K562 (cell line): ENCODE measurements at regions not wholly inside any gene's neighbourhood (a gene's known extent, or its start where the extent isn't known, plus 50 kb on each side); places are given as distances from the start of the nearest gene placed in this dataset.

Experiments used
- ATAC-seq: fragments of 200-7000 bp; cut with Tn5 transposase; 3 replicates; pipeline ENCODE4 v1.9.1; 2020; ENCODE audit warnings: moderate library complexity
- BruUV-seq: library from RNA; stranded (reverse); fragments of 400-500 nt; replicated peaks from 2 replicates; lab custom pipeline; 2021; lab: Mats Ljungman, UMichigan
- CTCF ChIA-PET: fragments of 300-600 bp; formaldehyde crosslinking; extraction: SDS; loops from one replicate; lab custom pipeline; 2021; ENCODE audit warnings: low intra/inter-chr PET ratio; lab: Yijun Ruan, JAX
- POLR2A ChIA-PET: fragments of 300-600, 350-650 bp; sonication (Branson Sonifier 250); formaldehyde crosslinking; extraction: SDS; loops from one replicate; lab custom pipeline; 2021; ENCODE audit warnings: antibody characterized with exemption, inconsistent platforms; lab: Yijun Ruan, JAX
- DNase-seq, 4 experiments: peaks; one replicate each; pipeline versions ENCODE4 v3.0.0 to v3.0.0-alpha.2; 2011 to 2018; ENCODE audit warnings: low spot score in 3 of 4, mixed read lengths in 3 of 4; ENCODE audit errors: extremely low read depth in 1 of 4
- FAIRE-seq: peaks from 2 replicates; lab custom pipeline; 2011; peaks lifted over from hg19 to GRCh38; lab: Jason Lieb, UNC
- H2AFZ ChIP-seq: 2 replicates; pipeline ENCODE4 v1.6.0; 2011; ENCODE audit warnings: low read depth, low read length, control low read depth, inconsistent platforms
- H3K27ac ChIP-seq: fragments of 200-600 bp; 3 replicates; pipeline ENCODE4 v1.8.0; 2011; ENCODE audit warnings: low read depth, mild to moderate bottlenecking, control low read depth, inconsistent platforms, low read length, moderate library complexity, mixed read lengths; ENCODE audit errors: extremely low read depth
- H3K27me3 ChIP-seq, 2 experiments: fragments of 300-600 bp in 1 of 2; 2 replicates in 1 of 2; 3 replicates in 1 of 2; pipeline versions ENCODE4 v1.6.0 to v1.8.0; 2011; ENCODE audit warnings: inconsistent platforms in 2 of 2, low read length in 2 of 2, mild to moderate bottlenecking in 1 of 2, mixed read lengths in 1 of 2, moderate library complexity in 1 of 2; ENCODE audit not compliant: control insufficient read depth in 2 of 2, insufficient read depth in 2 of 2
- H3K36me3 ChIP-seq: fragments of 300-600 bp; 3 replicates; pipeline ENCODE4 v1.8.0; 2011; ENCODE audit warnings: mild to moderate bottlenecking, low read length, inconsistent platforms; ENCODE audit not compliant: control insufficient read depth, insufficient read depth
- H3K4me1 ChIP-seq, 2 experiments: fragments of 200-600 bp in 1 of 2; replicated peaks in 1 of 2; 2 replicates in 1 of 2; 3 replicates in 1 of 2; pipeline versions ENCODE4 v1.5.1 to v1.8.0; 2011; ENCODE audit warnings: inconsistent platforms in 2 of 2, low read length in 2 of 2, mild to moderate bottlenecking in 1 of 2, mixed read lengths in 1 of 2, moderate library complexity in 1 of 2; ENCODE audit not compliant: control insufficient read depth in 2 of 2, insufficient read depth in 2 of 2
- H3K4me2 ChIP-seq: 2 replicates; pipeline ENCODE4 v1.6.1; 2011; ENCODE audit warnings: low read length, control low read depth, inconsistent platforms, mixed read lengths; ENCODE audit not compliant: insufficient read depth
- H3K4me3 ChIP-seq: fragments of 200-600 bp; sonication (generic), shearing (Covaris generic); 2 replicates; pipeline ENCODE4 v1.5.1; 2016; ENCODE audit warnings: control low read depth, inconsistent platforms
- H3K79me2 ChIP-seq: fragments of 200-600 bp; 3 replicates; pipeline ENCODE4 v1.8.0; 2011; ENCODE audit warnings: low read length, inconsistent platforms; ENCODE audit not compliant: control insufficient read depth, insufficient read depth
- H3K9ac ChIP-seq, 2 experiments: 2 replicates each; pipeline versions ENCODE4 v1.6.0 to v1.6.1; 2011; ENCODE audit warnings: low read depth in 2 of 2, low read length in 2 of 2, control low read depth in 1 of 2, inconsistent platforms in 1 of 2, mild to moderate bottlenecking in 1 of 2, mixed read lengths in 1 of 2; ENCODE audit not compliant: insufficient read depth in 1 of 2
- H3K9me1 ChIP-seq: one replicate; pipeline ENCODE4 v1.6.0; 2011; ENCODE audit warnings: inconsistent platforms, mild to moderate bottlenecking, low read length, moderate library complexity; ENCODE audit not compliant: control insufficient read depth, insufficient read depth
- H3K9me3 ChIP-seq: replicated peaks from 2 replicates; pipeline ENCODE4 v1.5.1; 2011; ENCODE audit warnings: low read depth, low read length, inconsistent platforms; ENCODE audit not compliant: control insufficient read depth, insufficient read depth
- H4K20me1 ChIP-seq: replicated peaks from 2 replicates; pipeline ENCODE4 v1.6.1; 2011; ENCODE audit warnings: low read length, inconsistent platforms, mixed read lengths; ENCODE audit not compliant: control insufficient read depth, insufficient read depth
- ATF7 ChIP-seq: fragments of 450-650 bp; IDR thresholded peaks from 2 replicates; pipeline ENCODE4 v1.7.1; 2014; ENCODE audit warnings: mild to moderate bottlenecking, moderate library complexity
- CEBPG ChIP-seq, 3 experiments: fragments of 200-800 bp in 1 of 3; sonication (Bioruptor generic) in 1 of 3; sonication (generic) in 1 of 3; formaldehyde crosslinking in 1 of 3; IDR thresholded peaks in 2 of 3; conservative IDR thresholded peaks in 1 of 3; 2 replicates each; pipeline versions ENCODE4 v1.6.1 to v1.8.0; 2016 to 2022; ENCODE audit warnings: missing compliant biosample characterization in 2 of 3, missing genetic modification characterization in 2 of 3, mild to moderate bottlenecking in 1 of 3, missing genetic modification reagents in 1 of 3
- HOXB6 ChIP-seq: fragments of 250-450 bp; sonication (Bioruptor Pico); IDR thresholded peaks from 2 replicates; pipeline ENCODE4 v1.5.1; 2022; ENCODE audit warnings: mild to moderate bottlenecking, borderline replicate concordance
- JUND ChIP-seq, 2 experiments: IDR thresholded peaks; 2 replicates in 1 of 2; 3 replicates in 1 of 2; pipeline ENCODE4 v1.6.1; 2011; ENCODE audit warnings: borderline replicate concordance in 2 of 2, low read depth in 2 of 2, low read length in 2 of 2, improper control_type of control experiment in 1 of 2, missing biosample characterization in 1 of 2, missing genetic modification characterization in 1 of 2, missing genetic modification reagents in 1 of 2
- MEF2A ChIP-seq: IDR thresholded peaks from 2 replicates; pipeline ENCODE4 v1.6.1; 2011; ENCODE audit warnings: low read depth, mild to moderate bottlenecking, low read length, moderate library complexity; ENCODE audit not compliant: control insufficient read depth
- TRIM28 ChIP-seq: fragments of 450-650 bp; IDR thresholded peaks from 2 replicates; pipeline ENCODE4 v1.6.1; 2017
- ZFPM2 ChIP-seq: fragments of 250-450 bp; sonication (Bioruptor Pico); IDR thresholded peaks from 2 replicates; pipeline ENCODE4 v1.5.1; 2022; ENCODE audit warnings: mild to moderate bottlenecking
- ZFX ChIP-seq: sonication (generic); formaldehyde crosslinking; IDR thresholded peaks from 2 replicates; pipeline ENCODE4 v1.8.0; 2022; ENCODE audit warnings: mild to moderate bottlenecking, missing genetic modification reagents, moderate library complexity
- WGBS: fragments of 100-300 bp; shearing (Covaris generic); methylation state at CpG from one replicate; pipeline ENCODE4 v1.1.6; 2016; ENCODE audit warnings: low coverage, mixed read lengths; ENCODE audit not compliant: insufficient coverage; ENCODE audit errors: missing lambda C conversion rate; 5-methylcytosine and 5-hydroxymethylcytosine counted together
- in situ Hi-C: fragments of 300-500 bp; cut with MboI; formaldehyde crosslinking; loops from 4 replicates; pipeline ENCODE4 v1.15.0; 2018; ENCODE audit warnings: inconsistent platforms, mixed read lengths
- intact Hi-C: fragments of 100-400 bp; cut with micrococcal nuclease; formaldehyde crosslinking; loops from 2 replicates; pipeline ENCODE4 v1.14.2; 2022
- TF ChIP-seq, protein P1 (sequence below): sonication (generic); formaldehyde crosslinking; IDR thresholded peaks from 2 replicates; pipeline ENCODE4 v1.9.0; 2022; ENCODE audit warnings: mild to moderate bottlenecking, missing genetic modification reagents
- TF ChIP-seq, protein P2 (sequence below), 2 experiments: fragments of 450-650 bp in 1 of 2; sonication (generic) in 1 of 2; formaldehyde crosslinking in 1 of 2; IDR thresholded peaks in 1 of 2; conservative IDR thresholded peaks in 1 of 2; 2 replicates each; pipeline versions ENCODE4 v1.6.1 to v1.8.1; 2016 to 2023; ENCODE audit warnings: mild to moderate bottlenecking in 2 of 2, moderate library complexity in 2 of 2, inconsistent platforms in 1 of 2, missing genetic modification reagents in 1 of 2

DNA sequence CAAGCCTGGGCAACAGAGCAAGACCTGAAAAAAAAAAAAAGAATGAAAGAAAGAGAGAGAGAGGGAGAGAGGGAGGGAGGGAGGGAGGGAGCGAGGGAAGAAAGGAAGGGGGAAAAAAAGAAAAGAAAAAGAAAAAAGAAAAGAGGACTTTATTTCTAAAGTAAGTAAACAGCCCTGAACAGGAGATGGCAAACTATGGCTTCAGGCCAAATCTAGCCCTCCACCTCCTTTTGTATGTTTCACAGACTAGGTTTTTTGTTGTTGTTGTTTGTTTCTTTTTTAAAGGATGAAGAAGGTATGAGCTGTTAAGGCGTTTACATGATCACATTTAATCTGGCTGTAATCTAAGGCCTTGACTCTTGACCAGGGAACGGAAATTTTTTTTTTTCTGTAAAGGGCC is 711.1 kb upstream of the NRSN1 start:
- no peak for DNase-seq
- TF ChIP-seq HOXB6 (CRISPR knock-in tag) = no peak
- TF ChIP-seq ZFX (CRISPR knock-in tag) = no peak
- TF ChIP-seq TRIM28 = no peak
- TF ChIP-seq MEF2A = no peak
- H3K79me2 ChIP-seq = no peaks in the 10 kb centered on the region
- ATAC-seq = no peak
- no peaks in the 10 kb centered on the region for H3K36me3 ChIP-seq
- H3K4me1 ChIP-seq = no peaks in the 10 kb centered on the region
- no peak overlapping the region for H3K4me3 ChIP-seq
- H3K4me2 ChIP-seq = no peak overlapping the region
- in situ Hi-C loops (no loop called here), intact Hi-C loops (no loop called here)
- H4K20me1 ChIP-seq = no peaks in the 10 kb centered on the region
- no peaks in the 10 kb centered on the region for H3K9me1 ChIP-seq
- FAIRE-seq = no peak
- H3K9me3 ChIP-seq = peaks cover 1% of the 10 kb centered on the region; the same call in 1 of the 2 replicates
- ChIA-PET POLR2A (no interaction called here), CTCF (no interaction called here)
- H3K27me3 ChIP-seq = no peaks in the 10 kb centered on the region
- BruUV-seq = no TSS peak
- no peak overlapping the region for H3K9ac ChIP-seq
- no peak overlapping the region for H2AFZ ChIP-seq
- 0% methylated on average over 2 of the region's 3 CpGs for WGBS
- no peak overlapping the region for H3K27ac ChIP-seq

DNA sequence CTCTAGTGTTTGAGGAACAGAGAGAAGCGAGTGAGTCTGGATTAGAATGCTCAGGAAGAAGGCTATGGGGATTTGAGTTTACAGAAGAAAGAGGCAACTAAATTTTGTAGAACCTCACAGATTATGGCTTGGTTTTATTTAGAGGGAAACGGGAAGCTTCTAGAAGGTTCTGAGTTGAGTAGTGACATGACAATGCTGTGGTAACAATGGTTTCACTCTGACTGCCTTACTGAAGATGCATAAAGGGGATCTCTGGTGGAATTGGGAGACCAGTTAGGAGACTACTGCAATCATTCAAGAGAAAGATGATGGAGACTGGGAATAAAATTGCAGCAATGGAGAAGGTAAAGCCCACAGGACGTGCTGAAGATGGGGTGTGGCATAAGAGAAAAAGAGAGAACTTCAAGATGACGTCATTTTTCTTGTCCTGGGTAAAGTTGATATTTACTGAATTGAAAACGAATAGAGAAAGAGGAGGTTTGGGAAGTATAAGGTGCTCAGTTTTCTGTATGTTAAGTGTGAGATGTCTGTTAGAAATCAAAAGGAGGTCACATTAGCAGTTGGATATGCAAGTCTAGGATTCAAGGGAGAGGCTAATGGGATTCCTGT is 710.1 kb upstream of the NRSN1 start:
- no peaks in the 10 kb centered on the region for H3K4me1 ChIP-seq
- no peaks in the 10 kb centered on the region for H3K79me2 ChIP-seq
- ChIA-PET CTCF (no interaction called here), POLR2A (no interaction called here)
- ATAC-seq (no peak), DNase-seq (no peak), FAIRE-seq (no peak)
- H2AFZ ChIP-seq = no peak overlapping the region
- H3K36me3 ChIP-seq = no peaks in the 10 kb centered on the region
- peaks cover 1% of the 10 kb centered on the region; the same call in 1 of the 2 replicates for H3K9me3 ChIP-seq
- BruUV-seq = no TSS peak
- H3K4me3 ChIP-seq = no peak overlapping the region
- intact Hi-C loops = no loop called here
- TF ChIP-seq, protein P1, sequence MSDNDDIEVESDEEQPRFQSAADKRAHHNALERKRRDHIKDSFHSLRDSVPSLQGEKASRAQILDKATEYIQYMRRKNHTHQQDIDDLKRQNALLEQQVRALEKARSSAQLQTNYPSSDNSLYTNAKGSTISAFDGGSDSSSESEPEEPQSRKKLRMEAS = no peak
- TF ChIP-seq ATF7 = peak; percentile 62; the same call in 1 of the 2 replicates
- TF ChIP-seq, protein P2, sequence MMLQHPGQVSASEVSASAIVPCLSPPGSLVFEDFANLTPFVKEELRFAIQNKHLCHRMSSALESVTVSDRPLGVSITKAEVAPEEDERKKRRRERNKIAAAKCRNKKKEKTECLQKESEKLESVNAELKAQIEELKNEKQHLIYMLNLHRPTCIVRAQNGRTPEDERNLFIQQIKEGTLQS (IDR thresholded peaks at IDR 0.05) = peak; percentile 64; the same call in 1 of the 2 replicates
- TF ChIP-seq, protein P2 (CRISPR knock-in tag; conservative IDR thresholded peaks at IDR 0.05) = no peak
- no peak for TF ChIP-seq CEBPG (CRISPR knock-in tag; IDR thresholded peaks at IDR 0.05)
- no peak for TF ChIP-seq CEBPG (tag; conservative IDR thresholded peaks at IDR 0.05 in 1 of 2, IDR thresholded peaks at IDR 0.05 in 1 of 2)
- no peak for TF ChIP-seq ZFPM2 (CRISPR knock-in tag)
- no peak for TF ChIP-seq JUND (IDR thresholded peaks at IDR 0.05; ENCODE audit: borderline replicate concordance, low read depth, low read length)
- peak; percentile 32; the same call in 1 of the 3 replicates for TF ChIP-seq JUND (tag; IDR thresholded peaks at IDR 0.05; ENCODE audit: borderline replicate concordance, low read depth, low read length)
- WGBS = 0% methylated on average over 5 of the region's 5 CpGs
- H3K27ac ChIP-seq = no peak overlapping the region
- H3K9ac ChIP-seq = no peak overlapping the region
- no peaks in the 10 kb centered on the region for H3K9me1 ChIP-seq
- in situ Hi-C loops = no loop called here
- H3K4me2 ChIP-seq = no peak overlapping the region
- no peaks in the 10 kb centered on the region for H3K27me3 ChIP-seq
- no peaks in the 10 kb centered on the region for H4K20me1 ChIP-seq
